ENCODE measurements at regions not wholly inside any gene's neighbourhood (a gene's known extent, or its start where the extent isn't known, plus 50 kb on each side); places are given as distances from the start of the nearest gene placed in this dataset.

GRCh38 chr1:56418151-56418631 is 161.2 kb downstream of the PLPP3 start:
- no peak for DNase-seq (ENCODE audit: low read depth in 3 of 3, low spot score in 2 of 3)

- DNase-seq (ENCODE audit: low read depth in 3 of 3, low spot score in 2 of 3): no peak
Measured at GRCh38 chr1:56417646-56418045, 161.7 kb downstream of the PLPP3 start.

- DNase-seq (ENCODE audit: low read depth in 3 of 3, low spot score in 2 of 3): no peak
Measured at GRCh38 chr1:56416495-56416894, 162.9 kb downstream of the PLPP3 start.

- no peak for DNase-seq (ENCODE audit: low read depth in 3 of 3, low spot score in 2 of 3)
Measured at GRCh38 chr1:56415720-56416119, 163.6 kb downstream of the PLPP3 start.

- DNase-seq (ENCODE audit: low read depth in 3 of 3, low spot score in 2 of 3): no peak
Measured at GRCh38 chr1:56415258-56415657, 164.1 kb downstream of the PLPP3 start.

- DNase-seq (ENCODE audit: low read depth in 3 of 3, low spot score in 2 of 3): no peak
Measured at GRCh38 chr1:56414728-56415224, 164.6 kb downstream of the PLPP3 start.

GRCh38 chr1:56413671-56414199 is 165.6 kb downstream of the PLPP3 start:
- DNase-seq (ENCODE audit: low read depth in 3 of 3, low spot score in 2 of 3): no peak

GRCh38 chr1:56411484-56412180 is 167.7 kb downstream of the PLPP3 start:
- DNase-seq (ENCODE audit: low read depth in 3 of 3, low spot score in 2 of 3): no peak

GRCh38 chr1:56411021-56411420 is 168.3 kb downstream of the PLPP3 start:
- DNase-seq (ENCODE audit: low read depth in 3 of 3, low spot score in 2 of 3): no peak

- no peak for DNase-seq (ENCODE audit: low read depth in 3 of 3, low spot score in 2 of 3)
Measured at GRCh38 chr1:56410405-56410804, 169.0 kb downstream of the PLPP3 start.

GRCh38 chr1:56409112-56409691 is 170.2 kb downstream of the PLPP3 start:
- DNase-seq (ENCODE audit: low read depth in 3 of 3, low spot score in 2 of 3): no peak

GRCh38 chr1:56406821-56407220 is 172.5 kb downstream of the PLPP3 start:
- no peak for DNase-seq (ENCODE audit: low read depth in 3 of 3, low spot score in 2 of 3)

GRCh38 chr1:56404561-56405030 is 174.8 kb downstream of the PLPP3 start:
- no peak for DNase-seq (ENCODE audit: low read depth in 3 of 3, low spot score in 2 of 3)

- no peak for DNase-seq (ENCODE audit: low read depth in 3 of 3, low spot score in 2 of 3)
Measured at GRCh38 chr1:56404066-56404465, 175.3 kb downstream of the PLPP3 start.

- DNase-seq (ENCODE audit: low read depth in 3 of 3, low spot score in 2 of 3): no peak
Measured at GRCh38 chr1:56403321-56403720, 176.0 kb downstream of the PLPP3 start.

GRCh38 chr1:56401191-56401590 is 178.2 kb downstream of the PLPP3 start:
- no peak for DNase-seq (ENCODE audit: low read depth in 3 of 3, low spot score in 2 of 3)

- no peak for DNase-seq (ENCODE audit: low read depth in 3 of 3, low spot score in 2 of 3)
Measured at GRCh38 chr1:56400526-56400925, 178.8 kb downstream of the PLPP3 start.

- no peak for DNase-seq (ENCODE audit: low read depth in 3 of 3, low spot score in 2 of 3)
Measured at GRCh38 chr1:56399795-56400194, 179.6 kb downstream of the PLPP3 start.

GRCh38 chr1:56399326-56399725 is 180.0 kb downstream of the PLPP3 start:
- no peak for DNase-seq (ENCODE audit: low read depth in 3 of 3, low spot score in 2 of 3)

GRCh38 chr1:56397811-56398231 is 181.5 kb downstream of the PLPP3 start:
- DNase-seq (ENCODE audit: low read depth in 3 of 3, low spot score in 2 of 3): no peak

GRCh38 chr1:56397409-56397808 is 182.0 kb downstream of the PLPP3 start:
- no peak for DNase-seq (ENCODE audit: low read depth in 3 of 3, low spot score in 2 of 3)

GRCh38 chr1:56396581-56396980 is 182.8 kb downstream of the PLPP3 start:
- no peak for DNase-seq (ENCODE audit: low read depth in 3 of 3, low spot score in 2 of 3)

Data from right renal cortex interstitium (tissue), 3 donors.